Lower leg skin (tissue), 4 donors: ENCODE measurements at regions not wholly inside any gene's neighbourhood (a gene's known extent, or its start where the extent isn't known, plus 50 kb on each side); places are given as distances from the start of the nearest gene placed in this dataset.
"Not testable (repeated sequence)": the region's sequence is repeated elsewhere in the genome, so short reads cannot be mapped to it uniquely, and the experiment has no call there.

Experiments used
- DNase-seq, 2 donors: peaks; one replicate each; pipeline ENCODE4 v3.0.0-alpha.2; 2019; ENCODE audit warnings: low spot score in 2 of 2
- H3K4me3 ChIP-seq: fragments of 200-600 bp; sonication (generic); 2 replicates; pipeline ENCODE4 v1.5.1; 2017; ENCODE audit warnings: mild to moderate bottlenecking, low read depth; ENCODE audit not compliant: poor library complexity, severe bottlenecking
- POLR2A ChIP-seq, 2 donors: fragments of 450-650 bp; IDR thresholded peaks; one replicate each; pipeline ENCODE4 v1.6.1; 2016 to 2017; ENCODE audit warnings: antibody characterized with exemption in 2 of 2, mild to moderate bottlenecking in 1 of 2, moderate library complexity in 1 of 2
- WGBS, 2 donors: methylation state at CpG; one replicate each; pipeline ENCODE4 v1.1.5; 2018; 5-methylcytosine and 5-hydroxymethylcytosine counted together
- intact Hi-C: fragments of 100-400 bp; cut with DNase I; formaldehyde crosslinking; loops from one replicate; pipeline ENCODE4 v1.15.0; 2023; ENCODE audit warnings: low total_unique reads
- TF ChIP-seq, protein P1 (sequence below), 3 donors: fragments of 450-650 bp; IDR thresholded peaks; one replicate each; pipeline ENCODE4 v1.5.1; 2016; ENCODE audit warnings: antibody characterized with exemption in 3 of 3, mild to moderate bottlenecking in 3 of 3, moderate library complexity in 2 of 3

DNA sequence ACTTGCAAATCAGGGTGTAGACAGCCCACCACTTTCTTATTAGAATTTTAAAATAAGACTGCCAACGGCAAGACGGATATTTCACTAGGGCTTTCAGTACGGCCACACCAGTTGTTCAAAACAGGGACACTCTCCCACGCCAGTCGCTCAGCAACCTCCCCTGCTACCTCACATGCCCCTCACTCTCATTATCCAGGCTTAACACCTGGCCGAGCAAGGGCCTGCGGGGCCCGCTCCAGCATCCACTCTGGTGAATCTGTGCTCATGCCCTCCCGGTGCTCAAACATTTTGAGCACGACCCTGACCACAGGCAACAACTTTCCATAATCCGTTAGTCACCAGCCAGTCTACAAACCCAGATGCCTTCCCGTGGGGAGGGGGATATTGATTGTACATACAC is 209.5 kb downstream of the NPIPA8 start:
- intact Hi-C loops, DNase-seq, H3K4me3 ChIP-seq: not testable (repeated sequence)
- 80% methylated on average over 1 of the region's 12 CpGs; no CpG with 5 or more reads in 1 of the 2 donors for WGBS, 2 donors

GRCh38 chr16:18119092-18119491 is 217.4 kb downstream of the NPIPA8 start:
- H3K4me3 ChIP-seq, DNase-seq, intact Hi-C loops: not testable (repeated sequence)
- WGBS, 2 donors: 48 to 50% methylated on average over 2 to 3 of the region's 4 CpGs

GRCh38 chr16:18118684-18119083 is 217.9 kb downstream of the NPIPA8 start:
- H3K4me3 ChIP-seq, DNase-seq, intact Hi-C loops: not testable (repeated sequence)
- WGBS, 2 donors: 57 to 62% methylated on average over 4 of the region's 5 CpGs

- intact Hi-C loops: not testable (repeated sequence)
- 43 to 52% methylated on average over 7 to 9 of the region's 9 CpGs for WGBS, 2 donors
- peak in 1 of 2 donors; percentile 15 for DNase-seq
Measured at GRCh38 chr16:18118071-18118470, 218.5 kb downstream of the NPIPA8 start.

DNA sequence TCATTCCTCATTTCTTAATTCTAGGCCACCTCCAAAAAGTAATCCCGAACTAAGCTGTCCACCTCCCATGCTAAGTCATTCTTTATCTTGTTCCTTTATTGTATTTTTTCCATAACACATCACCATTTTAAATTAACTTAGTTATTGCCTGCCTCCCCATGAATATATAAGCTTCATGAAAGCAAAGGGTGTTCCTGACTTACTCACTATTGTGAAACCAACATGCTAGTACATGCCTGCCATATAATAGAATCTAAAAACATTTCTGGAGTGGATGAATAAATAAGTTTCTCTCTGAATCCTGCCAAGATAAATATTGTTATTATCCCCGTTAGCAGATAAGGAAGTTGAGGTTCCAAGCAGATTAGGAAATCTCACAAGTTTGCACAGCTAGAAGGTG is 232.1 kb downstream of the NPIPA8 start:
- intact Hi-C loops, H3K4me3 ChIP-seq, DNase-seq: not testable (repeated sequence)
- WGBS, 2 donors: 50 to 56% methylated on average over 2 of the region's 2 CpGs

More at GRCh38 chr16:18118071-18118470, 218.5 kb downstream of the NPIPA8 start:
- H3K4me3 ChIP-seq: not testable (repeated sequence)

DNA sequence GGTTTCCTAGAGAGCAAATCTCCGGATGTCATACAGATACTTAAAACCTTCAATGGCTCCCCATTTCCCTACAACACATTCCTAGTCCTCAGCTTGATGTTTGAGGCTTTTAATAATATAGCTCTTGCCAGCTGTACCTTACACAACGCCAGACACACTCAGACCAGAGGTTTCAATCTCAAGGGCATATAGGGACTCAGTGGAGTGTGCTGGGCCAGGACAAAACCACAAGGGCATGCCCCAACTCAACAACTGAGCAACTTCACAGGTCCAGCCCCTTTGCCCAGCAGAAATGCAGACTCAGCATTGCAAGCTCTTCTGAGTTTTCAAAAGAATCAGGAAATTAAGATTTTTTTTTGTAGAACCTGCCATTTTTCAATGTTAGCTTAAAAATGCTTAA is 235.5 kb downstream of the NPIPA8 start:
- no CpG with 5 or more reads among the region's 2 CpGs for WGBS, 2 donors
- H3K4me3 ChIP-seq, intact Hi-C loops, DNase-seq: not testable (repeated sequence)

DNA sequence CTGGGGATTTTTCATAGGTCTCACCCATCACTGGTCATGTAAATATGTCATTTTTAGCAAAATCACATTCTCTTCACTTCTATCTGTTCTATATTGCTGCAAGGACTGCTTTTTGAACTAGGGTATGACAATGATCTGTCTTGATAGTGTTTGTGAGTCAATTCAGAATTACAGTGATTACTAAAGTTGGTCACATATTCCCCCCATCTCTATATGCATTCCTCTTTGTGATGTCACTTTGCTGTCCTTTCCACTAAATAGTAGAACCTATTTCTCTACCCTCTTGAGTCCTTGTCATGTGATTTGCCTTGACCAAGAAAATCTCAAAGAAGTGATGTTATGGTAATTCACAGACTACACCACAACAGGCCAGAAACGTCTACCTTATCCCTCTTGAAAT is 243.9 kb downstream of the NPIPA8 start:
- DNase-seq, H3K4me3 ChIP-seq, intact Hi-C loops: not testable (repeated sequence)
- 60 to 61% methylated on average over 1 of the region's 1 CpG for WGBS, 2 donors

DNA sequence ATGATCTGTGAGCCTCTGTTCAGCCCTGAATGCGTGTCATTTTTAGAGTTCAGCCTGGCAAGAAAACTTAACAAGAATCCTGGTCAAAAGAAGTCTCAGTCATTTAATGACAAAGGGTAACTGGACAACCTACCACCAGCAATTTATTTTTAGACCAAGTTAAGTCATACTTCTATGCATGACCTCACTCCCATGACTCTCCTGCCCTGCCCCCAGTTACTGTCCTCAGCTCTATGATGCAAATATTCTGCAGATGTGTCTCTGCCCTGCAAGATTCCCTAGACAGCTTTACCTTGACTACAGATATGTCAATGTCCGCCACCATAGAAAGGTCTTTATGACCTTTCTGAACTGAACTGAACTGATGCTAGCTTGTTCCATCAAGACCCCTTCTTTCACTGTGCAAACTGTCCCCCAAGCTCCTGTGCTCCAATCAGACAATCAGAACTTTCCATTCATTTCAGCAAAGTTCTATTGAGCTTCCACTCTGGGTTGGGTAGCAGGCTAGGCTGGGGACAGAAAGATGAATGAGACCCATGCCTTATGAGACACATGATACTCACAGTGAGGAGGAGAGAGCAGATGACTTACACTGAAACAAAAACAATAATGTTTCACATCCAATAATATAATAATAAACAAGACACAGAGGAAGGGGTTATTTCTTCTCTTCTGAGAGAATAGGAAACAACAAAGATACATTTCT is 255.7 kb downstream of the NPIPA8 start:
- H3K4me3 ChIP-seq, intact Hi-C loops, DNase-seq: not testable (repeated sequence)
- WGBS, 2 donors: 81 to 96% methylated on average over 1 to 2 of the region's 2 CpGs

DNA sequence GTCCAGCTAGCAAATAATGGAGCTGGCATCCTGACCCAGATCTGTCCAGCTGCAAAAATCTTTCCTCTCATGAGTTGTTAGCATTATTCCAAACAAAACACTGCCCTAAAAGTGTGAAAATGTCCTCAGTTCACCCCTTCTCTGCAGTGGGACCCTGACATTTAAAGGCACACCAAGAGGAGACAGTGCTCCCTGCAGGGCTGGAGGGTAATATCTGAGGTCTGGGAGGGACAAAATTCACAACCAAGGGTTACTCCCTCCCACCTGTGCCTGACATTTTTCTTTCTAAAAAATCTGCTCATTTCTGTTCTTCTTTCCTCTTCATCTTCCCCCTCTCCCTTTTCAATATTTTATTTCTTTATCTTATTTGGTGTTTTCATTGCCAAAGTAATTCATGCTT is 258.6 kb downstream of the NPIPA8 start:
- H3K4me3 ChIP-seq, intact Hi-C loops, DNase-seq: not testable (repeated sequence)

GRCh38 chr16:18072161-18072560 is 264.4 kb downstream of the NPIPA8 start:
- intact Hi-C loops: no loop called here
- 79 to 94% methylated on average over 1 of the region's 1 CpG for WGBS, 2 donors
- no peak overlapping the region for H3K4me3 ChIP-seq
- no peak for DNase-seq
- TF ChIP-seq POLR2A (IDR thresholded peaks at IDR 0.05): no peak
- TF ChIP-seq, protein P1, sequence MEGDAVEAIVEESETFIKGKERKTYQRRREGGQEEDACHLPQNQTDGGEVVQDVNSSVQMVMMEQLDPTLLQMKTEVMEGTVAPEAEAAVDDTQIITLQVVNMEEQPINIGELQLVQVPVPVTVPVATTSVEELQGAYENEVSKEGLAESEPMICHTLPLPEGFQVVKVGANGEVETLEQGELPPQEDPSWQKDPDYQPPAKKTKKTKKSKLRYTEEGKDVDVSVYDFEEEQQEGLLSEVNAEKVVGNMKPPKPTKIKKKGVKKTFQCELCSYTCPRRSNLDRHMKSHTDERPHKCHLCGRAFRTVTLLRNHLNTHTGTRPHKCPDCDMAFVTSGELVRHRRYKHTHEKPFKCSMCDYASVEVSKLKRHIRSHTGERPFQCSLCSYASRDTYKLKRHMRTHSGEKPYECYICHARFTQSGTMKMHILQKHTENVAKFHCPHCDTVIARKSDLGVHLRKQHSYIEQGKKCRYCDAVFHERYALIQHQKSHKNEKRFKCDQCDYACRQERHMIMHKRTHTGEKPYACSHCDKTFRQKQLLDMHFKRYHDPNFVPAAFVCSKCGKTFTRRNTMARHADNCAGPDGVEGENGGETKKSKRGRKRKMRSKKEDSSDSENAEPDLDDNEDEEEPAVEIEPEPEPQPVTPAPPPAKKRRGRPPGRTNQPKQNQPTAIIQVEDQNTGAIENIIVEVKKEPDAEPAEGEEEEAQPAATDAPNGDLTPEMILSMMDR (IDR thresholded peaks at IDR 0.05): no peak

GRCh38 chr16:18069683-18070082 is 266.9 kb downstream of the NPIPA8 start:
- intact Hi-C loops: no loop called here
- DNase-seq: no peak
- H3K4me3 ChIP-seq: no peak overlapping the region
- no peak for TF ChIP-seq POLR2A (IDR thresholded peaks at IDR 0.05)
- TF ChIP-seq, protein P1 (IDR thresholded peaks at IDR 0.05): no peak
